GM12864 (cell line): ENCODE measurements at regions not wholly inside any gene's neighbourhood (a gene's known extent, or its start where the extent isn't known, plus 50 kb on each side); places are given as distances from the start of the nearest gene placed in this dataset.
A peak's percentile ranks its signal among the peaks of the same experiment; 100 is the strongest.

Source experiments
- DNase-seq: peaks from one replicate; pipeline ENCODE4 v3.0.0-alpha.2; 2011; ENCODE audit warnings: low read depth
- H3K4me3 ChIP-seq: 2 replicates; pipeline ENCODE4 v1.5.1; 2011; ENCODE audit warnings: mild to moderate bottlenecking, low read depth, low read length, control low read depth
- TF ChIP-seq, protein P1 (sequence below): IDR thresholded peaks from 2 replicates; pipeline ENCODE4 v1.5.1; 2011; ENCODE audit warnings: low read depth, mild to moderate bottlenecking, moderate library complexity, low read length, control low read depth, inconsistent platforms; ENCODE audit errors: missing control alignments

DNA sequence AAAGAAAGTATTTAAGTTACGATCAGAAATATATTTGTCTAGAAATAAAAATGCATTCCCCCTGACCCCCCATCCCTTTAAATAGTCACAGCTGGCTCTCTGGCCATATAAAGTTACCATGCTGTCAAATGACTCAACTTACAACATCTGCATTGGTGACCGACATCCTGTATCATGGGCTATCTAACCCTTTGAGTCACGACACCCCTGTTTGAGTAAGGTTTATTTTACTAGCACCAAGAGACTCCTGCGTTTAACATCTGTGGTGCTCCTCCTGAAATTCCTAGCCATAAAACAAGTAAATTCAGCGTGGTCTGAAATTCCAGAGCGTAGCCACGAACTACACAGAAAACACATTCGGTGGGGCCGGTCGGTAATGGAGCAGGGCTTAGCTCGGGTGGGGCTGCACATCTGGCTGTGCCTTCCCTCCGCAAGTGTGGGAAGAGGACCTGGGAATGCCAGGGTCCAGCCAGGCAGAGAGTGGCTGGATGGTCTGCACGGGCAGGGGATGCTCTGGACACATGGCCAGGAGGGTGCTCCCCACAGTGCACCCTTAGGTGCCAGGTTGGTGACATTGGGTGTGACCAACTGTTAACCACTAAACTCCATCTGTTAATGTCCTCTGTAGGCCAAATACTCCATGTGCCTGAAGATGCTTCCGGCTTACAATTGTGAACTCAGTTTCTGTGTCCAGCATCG lies 53.0 kb upstream of the CLDN14 start:
- no peak for DNase-seq
- H3K4me3 ChIP-seq, result no peak overlapping the region
- TF ChIP-seq, protein P1, sequence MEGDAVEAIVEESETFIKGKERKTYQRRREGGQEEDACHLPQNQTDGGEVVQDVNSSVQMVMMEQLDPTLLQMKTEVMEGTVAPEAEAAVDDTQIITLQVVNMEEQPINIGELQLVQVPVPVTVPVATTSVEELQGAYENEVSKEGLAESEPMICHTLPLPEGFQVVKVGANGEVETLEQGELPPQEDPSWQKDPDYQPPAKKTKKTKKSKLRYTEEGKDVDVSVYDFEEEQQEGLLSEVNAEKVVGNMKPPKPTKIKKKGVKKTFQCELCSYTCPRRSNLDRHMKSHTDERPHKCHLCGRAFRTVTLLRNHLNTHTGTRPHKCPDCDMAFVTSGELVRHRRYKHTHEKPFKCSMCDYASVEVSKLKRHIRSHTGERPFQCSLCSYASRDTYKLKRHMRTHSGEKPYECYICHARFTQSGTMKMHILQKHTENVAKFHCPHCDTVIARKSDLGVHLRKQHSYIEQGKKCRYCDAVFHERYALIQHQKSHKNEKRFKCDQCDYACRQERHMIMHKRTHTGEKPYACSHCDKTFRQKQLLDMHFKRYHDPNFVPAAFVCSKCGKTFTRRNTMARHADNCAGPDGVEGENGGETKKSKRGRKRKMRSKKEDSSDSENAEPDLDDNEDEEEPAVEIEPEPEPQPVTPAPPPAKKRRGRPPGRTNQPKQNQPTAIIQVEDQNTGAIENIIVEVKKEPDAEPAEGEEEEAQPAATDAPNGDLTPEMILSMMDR, result no peak

DNA sequence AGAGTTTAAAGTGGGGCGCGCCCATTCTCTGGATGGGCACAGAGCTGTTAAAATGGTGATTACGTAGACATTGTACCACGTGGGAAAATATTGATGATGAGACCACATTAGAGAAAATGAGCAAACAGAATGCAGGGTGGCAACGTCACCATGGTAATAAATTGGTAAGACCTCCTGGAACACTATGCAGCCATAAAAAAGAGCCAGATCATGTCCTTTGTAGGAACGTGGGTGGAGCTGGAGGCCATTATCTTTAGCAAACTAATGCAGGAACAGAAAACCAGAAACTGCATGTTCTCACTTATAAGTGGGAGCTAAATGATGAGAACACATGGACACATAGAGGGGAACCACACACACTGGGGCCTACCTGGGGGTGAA lies 53.5 kb upstream of the CLDN14 start:
- TF ChIP-seq, protein P1, result no peak
- DNase-seq, result no peak
- no peak overlapping the region for H3K4me3 ChIP-seq

GRCh38 chr21:36534656-36535055 lies 54.7 kb upstream of the CLDN14 start:
- DNase-seq, result no peak
- H3K4me3 ChIP-seq, result no peak overlapping the region
- TF ChIP-seq, protein P1, result no peak

DNA sequence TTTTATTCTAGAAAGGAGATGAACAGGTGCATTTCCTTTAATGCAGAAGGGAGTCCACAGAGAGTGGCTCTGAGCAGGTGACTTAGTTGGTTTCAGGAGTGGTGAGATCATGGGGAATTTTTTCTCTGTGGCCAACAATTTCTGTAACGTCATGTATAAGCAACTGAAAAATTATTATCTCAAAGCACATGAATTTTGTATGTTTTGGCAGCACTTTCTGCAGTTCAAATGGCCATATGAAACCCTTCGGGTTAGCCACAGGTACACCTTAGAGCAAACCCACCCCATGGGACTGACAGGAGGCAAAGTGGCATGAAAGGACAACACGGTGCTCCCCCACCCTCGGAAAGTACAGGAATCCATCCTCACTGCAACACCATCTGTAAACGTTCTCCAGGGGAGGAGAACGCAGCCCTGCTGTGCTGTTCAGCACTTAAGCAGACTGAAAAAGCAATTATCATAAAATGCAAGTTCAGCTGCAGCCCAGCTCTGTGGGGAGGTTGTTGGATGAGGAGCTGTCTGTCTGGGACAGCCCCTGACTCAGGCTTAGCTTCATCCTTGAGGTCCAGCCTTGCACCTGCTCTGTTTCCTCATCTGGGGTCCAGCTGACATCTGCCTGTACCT lies 55.8 kb upstream of the CLDN14 start:
- peak overlapping the region; percentile 30; the same call in 1 of the 2 replicates for H3K4me3 ChIP-seq
- TF ChIP-seq, protein P1, result no peak
- peak; percentile 78 for DNase-seq

DNA sequence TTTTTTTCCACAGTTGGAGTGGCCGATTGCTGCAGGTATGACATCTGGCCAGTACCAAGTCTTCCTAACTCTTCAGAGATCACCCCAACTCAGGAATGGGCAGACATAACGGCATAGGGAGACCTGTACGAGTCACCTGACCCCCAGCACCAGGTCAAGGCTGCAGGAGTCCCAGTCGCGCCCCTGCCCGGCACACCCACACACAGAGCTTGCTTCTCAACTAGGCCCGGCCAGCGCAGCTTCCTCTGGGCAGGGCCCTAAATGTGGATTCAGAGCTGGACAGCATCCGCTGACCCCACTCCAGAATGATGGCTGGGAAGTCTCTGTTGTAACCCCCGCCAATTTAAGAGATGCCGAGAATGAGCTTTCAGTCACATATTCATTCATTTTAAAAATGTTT lies 58.8 kb upstream of the CLDN14 start:
- DNase-seq, result no peak
- H3K4me3 ChIP-seq, result no peak overlapping the region
- TF ChIP-seq, protein P1, result no peak

- no peak overlapping the region for H3K4me3 ChIP-seq
- no peak for DNase-seq
- TF ChIP-seq, protein P1, result no peak
Observed at GRCh38 chr21:36539434-36540150, 59.7 kb upstream of the CLDN14 start.
